Left ventricle myocardium inferior (tissue), 1 donor: ENCODE measurements at regions not wholly inside any gene's neighbourhood (a gene's known extent, or its start where the extent isn't known, plus 50 kb on each side); places are given as distances from the start of the nearest gene placed in this dataset.
"Not testable (repeated sequence)": the region's sequence is repeated elsewhere in the genome, so short reads cannot be mapped to it uniquely, and the experiment has no call there.

Experiments used
- DNase-seq: peaks from one replicate; pipeline ENCODE4 v3.0.0-alpha.2; 2020
- H3K27ac ChIP-seq: fragments of 200-600 bp; replicated peaks from 2 replicates; pipeline ENCODE4 v1.8.0; 2021
- H3K27me3 ChIP-seq: fragments of 200-600 bp; 2 replicates; pipeline ENCODE4 v1.8.0; 2021; ENCODE audit warnings: low read depth
- H3K36me3 ChIP-seq: fragments of 200-600 bp; 2 replicates; pipeline ENCODE4 v1.8.0; 2021
- H3K4me1 ChIP-seq: fragments of 200-600 bp; 2 replicates; pipeline ENCODE4 v1.8.0; 2021
- H3K4me3 ChIP-seq: fragments of 200-600 bp; 2 replicates; pipeline ENCODE4 v1.8.0; 2021; ENCODE audit warnings: mild to moderate bottlenecking, moderate library complexity
- H3K9me3 ChIP-seq: fragments of 200-600 bp; replicated peaks from 2 replicates; pipeline ENCODE4 v1.8.0; 2021
- intact Hi-C: fragments of 100-400 bp; cut with micrococcal nuclease; formaldehyde crosslinking; loops from one replicate; pipeline ENCODE4 v1.11.0; 2022
- TF ChIP-seq, protein P1 (sequence below): fragments of 200-600 bp; IDR thresholded peaks from 2 replicates; pipeline ENCODE4 v1.8.0; 2021; ENCODE audit warnings: antibody characterized with exemption, mild to moderate bottlenecking, borderline replicate concordance
- donor health status: DM: no; HTN: yes; CAD: no; lungs with severe emphysema.

GRCh38 chr20:29031262-29031982 lies 2226.0 kb upstream of the DEFB115 start:
- DNase-seq, H3K27me3 ChIP-seq, H3K4me3 ChIP-seq, H3K27ac ChIP-seq, H3K4me1 ChIP-seq, intact Hi-C loops, H3K36me3 ChIP-seq: not testable (repeated sequence)
- peaks cover 20% of the 10 kb centered on the region for H3K9me3 ChIP-seq

DNA sequence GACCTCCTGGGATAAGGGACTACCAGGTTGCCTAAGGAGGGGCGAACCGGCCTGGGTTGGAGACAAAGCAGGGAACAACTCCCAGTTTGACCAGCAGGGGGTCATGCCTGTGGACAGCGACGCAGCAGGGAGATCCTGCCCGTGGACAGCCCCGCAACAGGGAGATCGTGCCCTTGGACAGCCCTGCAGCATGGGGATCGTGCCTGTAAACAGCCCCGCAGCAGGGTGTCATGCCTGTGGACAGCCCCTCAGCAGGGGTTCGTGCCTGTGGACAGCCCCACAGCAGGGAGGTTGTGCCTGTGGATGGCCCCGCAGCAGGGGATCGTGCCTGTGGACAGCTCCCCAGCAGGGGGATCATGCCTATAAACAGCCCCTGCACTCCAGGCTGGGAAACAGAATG lies 2213.2 kb upstream of the DEFB115 start:
- H3K4me1 ChIP-seq, H3K27ac ChIP-seq, H3K4me3 ChIP-seq, H3K9me3 ChIP-seq, DNase-seq, H3K36me3 ChIP-seq, intact Hi-C loops, H3K27me3 ChIP-seq: not testable (repeated sequence)

- H3K27me3 ChIP-seq, H3K4me1 ChIP-seq, intact Hi-C loops, H3K9me3 ChIP-seq, H3K36me3 ChIP-seq, H3K4me3 ChIP-seq, H3K27ac ChIP-seq, DNase-seq: not testable (repeated sequence)
These were observed 2207.4 kb upstream of the DEFB115 start for GRCh38 chr20:29050008-29050606.

- not testable (repeated sequence) for DNase-seq
- TF ChIP-seq, protein P1, sequence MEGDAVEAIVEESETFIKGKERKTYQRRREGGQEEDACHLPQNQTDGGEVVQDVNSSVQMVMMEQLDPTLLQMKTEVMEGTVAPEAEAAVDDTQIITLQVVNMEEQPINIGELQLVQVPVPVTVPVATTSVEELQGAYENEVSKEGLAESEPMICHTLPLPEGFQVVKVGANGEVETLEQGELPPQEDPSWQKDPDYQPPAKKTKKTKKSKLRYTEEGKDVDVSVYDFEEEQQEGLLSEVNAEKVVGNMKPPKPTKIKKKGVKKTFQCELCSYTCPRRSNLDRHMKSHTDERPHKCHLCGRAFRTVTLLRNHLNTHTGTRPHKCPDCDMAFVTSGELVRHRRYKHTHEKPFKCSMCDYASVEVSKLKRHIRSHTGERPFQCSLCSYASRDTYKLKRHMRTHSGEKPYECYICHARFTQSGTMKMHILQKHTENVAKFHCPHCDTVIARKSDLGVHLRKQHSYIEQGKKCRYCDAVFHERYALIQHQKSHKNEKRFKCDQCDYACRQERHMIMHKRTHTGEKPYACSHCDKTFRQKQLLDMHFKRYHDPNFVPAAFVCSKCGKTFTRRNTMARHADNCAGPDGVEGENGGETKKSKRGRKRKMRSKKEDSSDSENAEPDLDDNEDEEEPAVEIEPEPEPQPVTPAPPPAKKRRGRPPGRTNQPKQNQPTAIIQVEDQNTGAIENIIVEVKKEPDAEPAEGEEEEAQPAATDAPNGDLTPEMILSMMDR, result peak; percentile 31
- peaks cover 27% of the 10 kb centered on the region for H3K9me3 ChIP-seq
These were observed 2199.5 kb upstream of the DEFB115 start for GRCh38 chr20:29057866-29058484.

GRCh38 chr20:29062451-29062850 lies 2195.0 kb upstream of the DEFB115 start:
- intact Hi-C loops, H3K27me3 ChIP-seq, H3K4me3 ChIP-seq, H3K4me1 ChIP-seq, H3K36me3 ChIP-seq, DNase-seq, H3K27ac ChIP-seq: not testable (repeated sequence)
- peaks cover 64% of the 10 kb centered on the region for H3K9me3 ChIP-seq

More at GRCh38 chr20:29057866-29058484, 2199.5 kb upstream of the DEFB115 start:
- intact Hi-C loops, H3K36me3 ChIP-seq, H3K4me1 ChIP-seq, H3K4me3 ChIP-seq, H3K27ac ChIP-seq, H3K27me3 ChIP-seq: not testable (repeated sequence)

DNA sequence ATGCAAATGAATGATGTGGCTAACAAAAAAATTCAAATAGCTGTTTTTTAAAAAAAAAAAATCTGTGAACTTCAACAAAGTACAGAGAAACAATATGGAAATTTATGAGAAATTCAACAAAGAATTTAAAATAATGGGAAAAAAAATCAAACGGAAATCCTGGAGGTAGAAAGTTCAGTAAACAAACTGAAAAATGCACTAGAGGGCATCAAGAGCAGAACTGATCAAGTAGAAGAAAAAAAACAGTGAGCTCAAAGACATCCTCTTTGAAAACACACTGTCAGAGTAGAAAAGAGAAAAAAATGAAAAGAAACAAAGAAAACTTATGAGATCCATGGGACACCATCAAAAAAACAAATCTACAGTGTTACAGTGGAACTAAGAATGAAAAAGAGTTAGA lies 2191.1 kb upstream of the DEFB115 start:
- not testable (repeated sequence) for DNase-seq

DNA sequence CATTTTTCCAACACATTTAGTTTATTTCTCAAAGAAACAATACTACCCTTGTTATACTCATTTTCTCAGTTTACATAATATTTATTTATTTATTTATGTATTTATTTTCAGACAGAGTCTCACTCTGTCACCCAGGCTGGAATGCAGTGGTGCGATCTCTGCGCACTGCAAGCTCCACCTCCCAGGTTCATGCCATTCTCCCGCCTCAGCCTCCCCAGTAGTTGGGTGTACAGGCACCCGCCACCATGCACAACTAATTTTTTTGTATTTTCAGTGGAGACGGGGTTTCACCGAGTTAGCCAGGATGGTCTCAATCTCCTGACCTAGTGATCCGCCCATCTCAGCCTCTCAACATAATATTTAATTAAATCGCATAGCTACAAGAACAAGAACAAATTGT lies 2183.8 kb upstream of the DEFB115 start:
- H3K36me3 ChIP-seq, H3K4me3 ChIP-seq, DNase-seq, H3K27me3 ChIP-seq, H3K4me1 ChIP-seq, intact Hi-C loops, H3K27ac ChIP-seq: not testable (repeated sequence)
- peaks cover 46% of the 10 kb centered on the region for H3K9me3 ChIP-seq

More for the DNA sequence above, 2191.1 kb upstream of the DEFB115 start:
- peaks cover 74% of the 10 kb centered on the region for H3K9me3 ChIP-seq
- intact Hi-C loops, H3K4me1 ChIP-seq, H3K27ac ChIP-seq, H3K36me3 ChIP-seq, H3K4me3 ChIP-seq, H3K27me3 ChIP-seq: not testable (repeated sequence)

DNA sequence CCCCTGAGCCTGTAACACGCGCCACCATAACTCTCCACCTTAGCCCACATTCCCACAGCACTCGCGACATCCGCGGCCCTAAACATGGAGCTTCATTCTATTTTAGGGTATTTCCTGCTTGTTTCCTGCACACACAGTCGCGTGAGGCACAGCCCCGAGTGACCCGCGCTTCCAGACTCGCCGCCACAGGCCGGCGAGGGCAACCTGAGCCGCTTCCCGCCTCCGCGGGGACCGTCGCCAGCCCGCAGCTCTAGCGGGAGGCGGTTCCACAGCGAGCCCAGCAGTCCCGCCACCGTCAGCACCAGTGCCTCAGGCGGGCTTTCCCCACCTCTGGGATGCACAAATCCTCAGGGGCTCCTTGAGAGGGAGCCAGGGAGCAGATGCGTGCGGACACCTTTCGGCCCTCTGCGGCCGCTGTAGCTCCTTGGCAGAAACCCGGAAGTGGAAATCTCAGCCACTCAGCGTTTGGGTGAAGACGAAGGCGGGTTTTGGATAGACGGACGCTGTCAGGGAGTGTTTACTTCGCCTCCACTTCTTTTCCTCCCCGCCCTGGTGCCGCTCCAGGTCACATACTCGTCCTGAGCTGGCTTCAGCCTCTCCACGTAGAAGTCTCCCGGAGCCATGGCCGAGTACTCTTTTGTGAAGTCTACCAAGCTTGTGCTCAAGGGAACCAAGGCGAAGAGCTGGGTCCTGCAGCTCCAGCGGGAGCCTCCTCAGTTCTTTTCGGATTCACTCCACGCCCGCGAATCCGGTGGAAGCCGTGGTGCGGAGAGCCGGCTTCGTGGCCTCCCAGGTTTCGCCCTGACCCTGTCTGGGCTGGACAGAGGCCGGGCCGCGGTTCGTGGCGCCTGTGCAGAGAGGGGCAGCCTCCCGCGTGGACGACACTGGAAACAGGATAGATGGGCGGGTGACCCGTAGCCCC lies 2177.4 kb upstream of the DEFB115 start:
- no peak for DNase-seq
- Histone ChIP-seq H3K4me1 (no peaks in the 10 kb centered on the region), H3K27me3 (peaks cover 8% of the 10 kb centered on the region), H3K9me3 (peaks cover 27% of the 10 kb centered on the region), H3K4me3 (peak overlapping the region; percentile 52), H3K36me3 (no peaks in the 10 kb centered on the region), H3K27ac (no peak overlapping the region)
- intact Hi-C loops, result no loop called here
- TF ChIP-seq, protein P1, result no peak

GRCh38 chr20:29081712-29082111 lies 2175.8 kb upstream of the DEFB115 start:
- H3K4me1 ChIP-seq, intact Hi-C loops, H3K27me3 ChIP-seq, H3K27ac ChIP-seq, DNase-seq, H3K4me3 ChIP-seq, H3K36me3 ChIP-seq: not testable (repeated sequence)
- H3K9me3 ChIP-seq, result peaks cover 22% of the 10 kb centered on the region
